ENCODE measurements at regions not wholly inside any gene's neighbourhood (a gene's known extent, or its start where the extent isn't known, plus 50 kb on each side); places are given as distances from the start of the nearest gene placed in this dataset.

GRCh38 chr5:124043456-124043855, 531.5 kb downstream of the CSNK1G3 start:
- Histone ChIP-seq H3K36me3 (peaks cover 0 to 3% of the 10 kb centered on the region in 2 donors), H3K4me3 (no peak overlapping the region), H3K4me1 (no peaks in the 10 kb centered on the region), H3K27me3 (no peaks in the 10 kb centered on the region), H3K27ac (no peak overlapping the region), H3K9me3 (no peaks in the 10 kb centered on the region)
- intact Hi-C loops (cut with DNase I; ENCODE audit: low total_unique reads), result no loop called here
- no peak for DNase-seq
- TF ChIP-seq, protein P1, sequence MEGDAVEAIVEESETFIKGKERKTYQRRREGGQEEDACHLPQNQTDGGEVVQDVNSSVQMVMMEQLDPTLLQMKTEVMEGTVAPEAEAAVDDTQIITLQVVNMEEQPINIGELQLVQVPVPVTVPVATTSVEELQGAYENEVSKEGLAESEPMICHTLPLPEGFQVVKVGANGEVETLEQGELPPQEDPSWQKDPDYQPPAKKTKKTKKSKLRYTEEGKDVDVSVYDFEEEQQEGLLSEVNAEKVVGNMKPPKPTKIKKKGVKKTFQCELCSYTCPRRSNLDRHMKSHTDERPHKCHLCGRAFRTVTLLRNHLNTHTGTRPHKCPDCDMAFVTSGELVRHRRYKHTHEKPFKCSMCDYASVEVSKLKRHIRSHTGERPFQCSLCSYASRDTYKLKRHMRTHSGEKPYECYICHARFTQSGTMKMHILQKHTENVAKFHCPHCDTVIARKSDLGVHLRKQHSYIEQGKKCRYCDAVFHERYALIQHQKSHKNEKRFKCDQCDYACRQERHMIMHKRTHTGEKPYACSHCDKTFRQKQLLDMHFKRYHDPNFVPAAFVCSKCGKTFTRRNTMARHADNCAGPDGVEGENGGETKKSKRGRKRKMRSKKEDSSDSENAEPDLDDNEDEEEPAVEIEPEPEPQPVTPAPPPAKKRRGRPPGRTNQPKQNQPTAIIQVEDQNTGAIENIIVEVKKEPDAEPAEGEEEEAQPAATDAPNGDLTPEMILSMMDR (IDR thresholded peaks at IDR 0.05), result no peak
- no peak for TF ChIP-seq POLR2A (IDR thresholded peaks at IDR 0.05)

DNA sequence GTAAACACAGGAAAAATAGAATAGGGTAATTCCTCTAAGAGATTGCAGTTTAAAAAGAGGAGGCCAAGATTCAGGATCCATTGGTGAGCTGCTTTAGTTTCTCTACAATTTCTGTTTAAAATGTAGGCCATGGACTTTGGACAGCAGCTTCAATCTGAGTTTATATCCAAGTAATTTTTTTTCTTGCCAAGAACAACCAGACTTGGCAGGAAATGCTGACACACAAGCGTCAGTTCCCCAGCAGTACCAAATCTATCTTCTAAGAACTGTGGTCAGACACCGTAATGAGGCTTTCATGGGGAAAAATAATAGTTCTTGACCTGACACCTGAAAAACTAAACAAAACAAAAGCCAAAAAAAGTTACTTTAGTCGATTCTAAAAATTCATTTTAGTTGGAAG, 528.8 kb downstream of the CSNK1G3 start:
- peak overlapping the region in 1 of 2 donors; percentile 26 for H3K27ac ChIP-seq
- H3K36me3 ChIP-seq, result peaks cover 0 to 3% of the 10 kb centered on the region in 2 donors
- H3K27me3 ChIP-seq, result no peaks in the 10 kb centered on the region
- no peak overlapping the region for H3K4me3 ChIP-seq
- H3K9me3 ChIP-seq, result no peaks in the 10 kb centered on the region
- intact Hi-C loops (cut with DNase I; ENCODE audit: low total_unique reads), result no loop called here
- no peak for DNase-seq
- no peak for TF ChIP-seq POLR2A (IDR thresholded peaks at IDR 0.05)
- TF ChIP-seq, protein P1 (IDR thresholded peaks at IDR 0.05), result no peak
- no peaks in the 10 kb centered on the region for H3K4me1 ChIP-seq

- no peak overlapping the region for H3K4me3 ChIP-seq
- H3K27ac ChIP-seq, result no peak overlapping the region
- peaks cover 0 to 3% of the 10 kb centered on the region in 2 donors for H3K36me3 ChIP-seq
- DNase-seq, result no peak
- H3K4me1 ChIP-seq, result no peaks in the 10 kb centered on the region
- H3K9me3 ChIP-seq, result no peaks in the 10 kb centered on the region
- TF ChIP-seq POLR2A (IDR thresholded peaks at IDR 0.05), result no peak
- TF ChIP-seq, protein P1 (IDR thresholded peaks at IDR 0.05), result no peak
- no peaks in the 10 kb centered on the region for H3K27me3 ChIP-seq
- intact Hi-C loops (cut with DNase I; ENCODE audit: low total_unique reads), result no loop called here
These were observed 527.4 kb downstream of the CSNK1G3 start for GRCh38 chr5:124039410-124039809.

DNA sequence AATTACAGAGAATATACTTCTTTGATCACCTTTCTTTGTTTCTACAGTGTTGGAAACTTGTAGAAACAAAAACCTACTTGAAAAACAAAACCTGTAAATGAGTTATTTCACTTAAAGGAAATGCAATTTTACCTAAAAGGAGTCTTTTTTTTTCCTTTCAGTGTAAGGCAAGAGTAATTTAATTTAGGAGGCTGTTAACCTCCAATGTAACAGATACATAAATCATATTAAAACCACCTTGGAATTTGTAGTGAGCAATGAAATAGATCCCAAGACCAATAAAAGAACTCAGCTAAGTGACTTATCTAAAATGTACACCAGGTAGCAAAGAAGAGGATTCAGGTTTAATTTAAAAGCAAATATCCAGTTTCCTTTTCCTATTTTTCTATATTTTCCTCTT, 524.8 kb downstream of the CSNK1G3 start:
- no peak overlapping the region for H3K27ac ChIP-seq
- intact Hi-C loops (cut with DNase I; ENCODE audit: low total_unique reads), result no loop called here
- no peak for TF ChIP-seq POLR2A (IDR thresholded peaks at IDR 0.05)
- TF ChIP-seq, protein P1 (IDR thresholded peaks at IDR 0.05), result no peak
- peaks cover 0 to 3% of the 10 kb centered on the region in 2 donors for H3K36me3 ChIP-seq
- no peak overlapping the region for H3K4me3 ChIP-seq
- no peaks in the 10 kb centered on the region for H3K27me3 ChIP-seq
- H3K9me3 ChIP-seq, result no peaks in the 10 kb centered on the region
- no peaks in the 10 kb centered on the region for H3K4me1 ChIP-seq
- no peak for DNase-seq

GRCh38 chr5:124034963-124035362, 523.0 kb downstream of the CSNK1G3 start:
- intact Hi-C loops (cut with DNase I; ENCODE audit: low total_unique reads), result no loop called here
- Histone ChIP-seq H3K27ac (no peak overlapping the region), H3K9me3 (no peaks in the 10 kb centered on the region), H3K36me3 (peaks cover 0 to 3% of the 10 kb centered on the region in 2 donors), H3K4me3 (no peak overlapping the region), H3K27me3 (no peaks in the 10 kb centered on the region), H3K4me1 (no peaks in the 10 kb centered on the region)
- DNase-seq, result no peak
- TF ChIP-seq POLR2A (IDR thresholded peaks at IDR 0.05), result no peak
- TF ChIP-seq, protein P1 (IDR thresholded peaks at IDR 0.05), result no peak

All from uterus (tissue), 3 donors.